ENCODE measurements at regions not wholly inside any gene's neighbourhood (a gene's known extent, or its start where the extent isn't known, plus 50 kb on each side); places are given as distances from the start of the nearest gene placed in this dataset.

- TF ChIP-seq CTCF (IDR thresholded peaks at IDR 0.05) (no peak), POLR2A (IDR thresholded peaks at IDR 0.05) (no peak)
These were observed 103.0 kb upstream of the ADAMTS3 start for GRCh38 chr4:72671980-72672379.

Measured in sigmoid colon (tissue), 3 donors.